HG02973 (cell line): ENCODE measurements at regions not wholly inside any gene's neighbourhood (a gene's known extent, or its start where the extent isn't known, plus 50 kb on each side); places are given as distances from the start of the nearest gene placed in this dataset.
A peak's percentile ranks its signal among the peaks of the same experiment; 100 is the strongest.
"Not testable (repeated sequence)": the region's sequence is repeated elsewhere in the genome, so short reads cannot be mapped to it uniquely, and the experiment has no call there.

Experiments
- ATAC-seq: cut with Tn5 transposase; IDR thresholded peaks from one replicate; pipeline ENCODE4 v1.9.1; 2021; ENCODE audit warnings: moderate library complexity; ENCODE audit not compliant: unreplicated experiment

DNA sequence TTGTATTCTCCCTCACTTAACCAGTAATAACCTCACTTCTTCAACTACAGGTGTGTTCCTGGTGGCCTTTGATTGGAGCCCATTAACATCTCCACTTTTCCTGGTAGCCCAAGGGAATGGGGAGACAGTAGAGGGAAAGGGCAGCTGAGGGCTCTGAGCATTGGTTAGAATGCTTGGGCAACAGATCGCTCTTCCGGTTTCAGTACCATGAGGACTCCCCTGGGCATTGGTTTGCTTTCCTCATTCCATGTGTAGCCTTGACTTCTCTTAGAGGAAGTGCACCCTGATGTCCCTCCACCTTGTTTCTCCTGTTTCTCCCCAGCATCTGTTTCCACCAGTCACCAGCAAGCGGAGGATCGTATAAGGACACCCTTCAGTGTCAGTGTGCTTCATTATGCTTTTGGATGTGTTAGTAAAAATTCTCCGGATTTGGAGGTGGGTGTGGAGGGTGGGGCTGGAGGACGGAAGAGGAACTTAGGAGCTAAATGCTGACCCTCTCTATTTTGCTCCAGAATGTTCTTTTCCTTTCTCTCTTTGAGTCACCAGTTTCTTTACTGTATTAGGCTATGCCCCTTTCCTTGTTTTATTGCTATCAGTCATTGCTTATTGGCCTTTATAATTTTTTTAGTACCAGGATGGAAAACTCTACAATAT lies 50.6 kb upstream of the ZNG1B start:
- ATAC-seq: not testable (repeated sequence)

DNA sequence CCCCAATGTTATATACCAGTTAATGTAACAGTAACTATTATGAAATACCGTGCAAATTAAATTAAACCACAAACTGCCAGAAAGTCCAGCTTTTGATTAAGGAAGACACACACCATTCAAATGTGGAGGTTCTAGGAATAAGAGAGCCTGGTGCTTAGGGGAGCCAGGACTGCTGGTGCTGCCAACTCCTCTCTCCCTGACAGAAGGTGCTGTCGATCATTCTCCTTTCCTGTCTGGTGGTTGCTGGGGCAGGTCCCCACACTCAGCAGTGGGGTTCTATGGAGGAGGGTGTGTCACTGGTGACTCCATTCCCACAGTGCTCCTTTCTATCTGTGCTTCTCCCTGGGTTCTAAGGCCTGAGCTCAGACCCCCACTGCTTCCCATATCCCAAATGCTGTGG lies 57.9 kb upstream of the ZNG1B start:
- not testable (repeated sequence) for ATAC-seq

DNA sequence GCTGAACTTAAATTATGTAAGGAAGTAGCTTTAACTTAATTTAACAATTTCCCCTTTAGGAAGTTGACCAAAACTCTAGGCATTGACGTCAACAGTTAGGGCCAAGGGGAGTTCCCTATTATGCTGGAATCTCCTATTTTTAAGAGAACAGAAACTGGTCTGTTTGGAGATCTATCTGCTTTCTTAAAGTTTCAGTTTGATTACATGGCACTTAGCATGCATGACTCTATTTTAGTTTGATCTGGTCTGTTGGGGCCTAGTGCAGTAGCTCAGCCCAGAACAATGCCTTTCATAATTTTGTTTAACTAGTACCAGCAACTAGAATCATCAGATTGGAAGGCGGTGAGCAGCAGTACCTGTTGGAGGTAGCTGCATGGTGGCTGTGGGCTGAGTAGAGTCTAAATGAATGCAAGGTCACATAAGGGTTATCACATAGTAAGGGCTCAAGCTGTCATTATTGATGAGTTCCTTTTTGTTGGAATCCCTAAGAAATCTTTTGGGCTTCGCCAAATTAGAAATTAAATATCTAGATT lies 60.5 kb upstream of the ZNG1B start:
- peak; percentile 85 for ATAC-seq

DNA sequence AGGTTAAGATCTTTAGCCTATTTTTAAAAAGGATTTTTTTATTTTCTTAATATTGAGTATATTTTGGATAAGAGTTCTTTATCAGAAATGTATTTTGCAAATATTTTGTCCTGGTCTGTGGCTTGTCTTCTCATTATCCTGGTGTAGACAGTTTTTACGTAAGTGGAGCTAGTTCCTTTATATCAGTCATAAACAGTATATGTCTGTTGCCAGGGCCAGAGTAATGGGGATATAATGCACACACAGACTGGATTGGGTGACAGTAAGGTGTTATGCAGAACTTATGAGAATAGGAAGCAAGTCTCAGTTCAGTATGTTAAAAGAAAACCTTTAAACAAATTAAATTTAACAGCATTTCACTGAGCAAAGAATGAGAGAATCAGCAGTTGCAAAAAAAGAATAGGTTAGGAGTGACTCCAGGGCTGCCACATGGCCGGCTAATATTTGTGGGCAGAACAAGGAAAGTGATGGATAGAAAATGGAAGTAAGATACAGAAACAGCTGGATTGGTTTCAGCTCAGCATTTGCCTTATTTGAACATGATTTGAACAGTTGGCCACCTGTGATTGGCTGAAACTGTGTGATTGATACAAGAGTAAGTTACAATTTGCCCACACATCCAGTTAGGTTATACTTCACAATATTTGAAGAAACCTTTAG lies 61.1 kb upstream of the ZNG1B start:
- ATAC-seq: peak; percentile 30

DNA sequence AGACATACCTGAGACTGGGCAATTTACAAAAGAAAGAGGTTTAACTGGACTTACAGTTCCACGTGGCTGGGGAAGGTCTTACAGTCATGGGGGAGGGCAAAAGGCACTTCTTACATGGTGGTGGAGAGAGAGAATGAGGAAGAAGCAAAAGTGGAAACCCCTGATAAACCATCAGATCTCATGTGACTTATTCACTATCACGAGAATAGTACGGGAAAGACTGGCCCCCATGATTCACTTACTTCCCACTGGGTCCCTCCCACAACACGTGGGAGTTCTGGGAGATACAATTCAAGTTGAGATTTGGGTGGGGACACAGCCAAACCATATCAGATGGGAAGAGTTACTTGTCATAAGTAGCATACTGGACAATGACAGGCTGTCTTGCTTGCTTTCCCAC lies 62.6 kb upstream of the ZNG1B start:
- not testable (repeated sequence) for ATAC-seq

DNA sequence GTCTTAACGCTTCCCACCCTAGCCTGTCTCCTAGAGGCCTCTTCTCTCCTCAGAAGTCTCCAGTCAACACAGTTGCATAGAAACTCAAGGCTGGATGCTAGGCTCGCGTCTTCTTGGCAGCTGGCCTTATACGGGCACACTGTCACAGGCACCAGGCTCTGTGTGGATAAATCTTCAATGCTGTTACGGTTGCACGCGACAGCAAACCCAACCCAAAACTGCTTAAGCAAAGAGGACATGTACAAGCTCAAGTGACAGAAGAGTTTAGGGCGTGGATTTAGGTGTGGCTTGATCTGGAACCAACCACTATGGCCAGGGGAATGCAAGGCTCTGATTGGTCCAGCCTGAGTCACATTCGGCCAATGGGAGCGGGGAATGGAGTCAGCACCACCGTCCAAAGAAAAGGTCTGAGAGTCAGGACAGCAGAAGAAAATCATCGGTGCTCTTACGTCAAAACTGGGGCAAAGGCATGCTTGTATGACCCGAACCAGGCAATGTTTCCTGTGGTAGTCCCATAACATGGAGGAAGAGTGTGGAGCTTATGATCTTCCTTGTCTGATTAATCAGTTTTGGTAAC lies 65.1 kb upstream of the ZNG1B start:
- ATAC-seq: not testable (repeated sequence)

DNA sequence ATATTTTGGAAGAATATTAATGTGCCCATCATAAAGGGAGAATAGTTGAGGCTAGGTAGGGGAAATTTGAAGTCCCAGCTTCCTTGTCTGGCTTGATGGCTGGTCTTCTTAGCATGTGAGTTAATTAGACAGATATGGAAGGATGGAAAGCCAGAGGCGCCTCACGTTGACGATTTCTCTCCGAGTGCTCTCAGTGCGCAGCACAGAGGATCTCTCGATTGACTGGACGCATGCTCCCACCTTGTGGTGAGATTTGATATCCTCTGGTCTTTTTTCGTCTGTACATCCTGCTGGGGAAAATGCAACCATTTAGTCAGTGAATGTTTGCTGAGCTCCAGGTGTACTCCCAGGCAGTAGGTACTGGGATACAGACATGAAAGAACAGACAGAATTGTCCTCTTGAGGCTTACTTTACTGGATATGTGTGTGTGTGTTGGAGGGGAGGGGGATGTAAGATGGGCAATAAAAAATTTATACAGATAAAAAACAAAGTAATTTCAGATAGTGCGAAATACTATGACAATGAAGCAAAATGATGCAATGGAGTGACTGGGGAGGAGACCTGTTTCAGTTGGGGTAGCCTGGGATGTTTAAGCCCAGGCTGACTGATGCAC lies 66.9 kb upstream of the ZNG1B start:
- no peak for ATAC-seq

DNA sequence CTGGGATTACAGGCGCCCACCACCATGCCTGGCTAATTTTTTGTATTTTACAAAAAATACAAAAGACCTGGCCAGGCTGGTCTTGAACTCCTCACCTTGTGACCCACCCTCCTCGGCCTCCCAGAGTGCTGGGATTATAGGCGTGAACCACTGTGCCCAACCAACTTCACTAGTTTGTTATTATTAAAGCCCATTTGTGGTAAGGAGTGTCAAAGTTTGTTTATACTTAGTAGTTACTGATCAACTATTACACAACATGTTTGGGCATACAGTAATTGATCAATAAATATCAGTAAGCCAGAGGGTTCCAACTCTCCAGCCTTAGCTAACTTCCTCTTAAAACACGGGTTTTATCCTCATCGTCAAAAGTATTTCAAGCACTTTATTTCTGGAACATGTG lies 67.5 kb upstream of the ZNG1B start:
- no peak for ATAC-seq

DNA sequence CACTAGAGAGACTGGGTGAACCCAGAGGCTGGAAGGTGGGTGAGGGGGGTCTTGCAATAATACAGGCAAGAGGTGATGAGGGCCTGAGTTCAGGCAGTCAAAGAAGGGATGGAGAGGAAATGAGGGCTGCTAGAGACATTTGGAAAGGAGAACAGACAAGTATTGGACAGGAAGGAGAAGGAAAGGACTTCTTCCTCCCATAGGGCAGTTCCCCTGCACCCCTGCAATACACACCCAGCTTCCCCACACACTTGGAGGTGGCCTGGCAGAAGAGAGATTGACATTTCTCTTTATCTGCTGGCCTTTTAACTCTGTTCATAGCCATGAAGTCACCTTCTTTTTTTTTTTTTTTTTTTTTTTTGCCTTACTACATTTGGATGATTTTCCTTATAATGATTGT lies 68.9 kb upstream of the ZNG1B start:
- ATAC-seq: not testable (repeated sequence)

DNA sequence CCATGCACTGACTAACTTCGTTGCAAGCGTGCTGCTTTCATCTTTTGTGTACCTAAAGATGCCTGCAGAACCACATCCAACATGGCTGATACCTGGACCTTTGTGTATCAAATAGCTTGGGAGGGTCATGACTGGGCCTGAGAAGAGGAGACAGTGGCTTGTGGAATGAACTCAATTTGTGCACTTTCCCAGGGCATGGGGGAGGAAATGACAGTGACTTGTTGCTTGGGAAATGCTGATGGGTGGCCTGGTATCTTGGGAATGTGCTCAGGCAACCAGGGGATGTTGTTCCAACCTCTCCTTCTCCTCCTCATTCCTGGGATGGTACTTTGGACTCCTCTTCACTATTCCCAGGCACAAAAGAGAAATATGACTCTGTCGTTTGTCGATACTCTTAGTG lies 70.7 kb upstream of the ZNG1B start:
- not testable (repeated sequence) for ATAC-seq

DNA sequence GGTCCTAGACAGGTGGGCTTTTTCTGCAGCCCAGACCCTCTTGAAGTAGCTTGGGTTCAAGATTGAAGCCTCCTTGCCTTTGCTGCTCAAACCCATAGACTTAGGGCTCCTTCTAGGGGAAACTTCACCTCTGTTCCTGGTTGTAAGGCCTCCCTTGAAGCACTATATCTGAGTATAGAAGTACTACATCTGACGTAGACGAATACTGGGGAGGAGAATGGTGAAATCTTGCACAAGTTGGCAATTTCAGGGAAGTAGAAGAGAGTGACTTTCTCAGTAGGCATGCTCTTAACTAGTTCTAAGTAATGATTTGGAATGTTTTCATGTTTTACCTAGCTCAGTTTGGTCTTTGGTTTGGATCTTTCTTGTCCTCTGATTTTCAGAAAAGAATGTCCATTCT lies 71.7 kb upstream of the ZNG1B start:
- ATAC-seq: not testable (repeated sequence)

DNA sequence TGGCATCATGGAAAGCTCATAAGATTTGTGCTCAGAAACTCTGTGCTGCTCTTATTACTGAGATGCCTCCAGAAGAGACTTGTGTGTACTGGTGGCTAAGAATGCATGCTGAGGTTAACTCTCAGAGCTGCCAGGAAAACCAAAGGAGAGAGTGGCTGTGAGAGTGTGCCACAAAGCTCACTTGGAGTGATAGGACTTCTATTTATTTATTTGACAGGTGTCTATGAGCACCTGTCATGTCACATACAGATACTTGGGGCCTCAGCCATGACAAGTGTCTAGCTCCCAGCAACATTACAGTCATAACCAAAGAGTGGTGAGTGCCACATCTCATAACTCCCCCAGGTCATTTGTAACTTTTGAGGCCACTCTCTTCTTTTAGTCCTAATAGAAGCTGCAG lies 72.2 kb upstream of the ZNG1B start:
- not testable (repeated sequence) for ATAC-seq

DNA sequence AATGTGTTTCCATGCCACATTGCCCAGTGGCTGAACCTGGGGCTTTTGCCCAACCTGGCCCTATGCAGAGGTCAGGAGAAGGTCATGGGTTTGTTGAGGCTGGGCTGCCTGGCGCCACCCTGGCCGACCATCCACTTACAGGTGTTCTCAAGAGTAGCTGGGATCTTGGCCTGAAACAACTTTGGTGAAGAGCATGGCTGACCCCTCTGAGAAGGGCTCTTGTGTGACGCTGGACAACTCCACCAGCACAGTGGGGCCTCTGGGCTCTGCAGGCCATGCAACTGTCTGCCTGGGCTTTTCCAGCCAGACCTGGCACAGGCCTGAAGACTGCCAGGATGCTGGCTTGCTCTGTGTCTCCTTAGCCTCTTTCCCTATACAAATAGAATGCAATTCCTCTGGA lies 76.4 kb upstream of the ZNG1B start:
- ATAC-seq: no peak

DNA sequence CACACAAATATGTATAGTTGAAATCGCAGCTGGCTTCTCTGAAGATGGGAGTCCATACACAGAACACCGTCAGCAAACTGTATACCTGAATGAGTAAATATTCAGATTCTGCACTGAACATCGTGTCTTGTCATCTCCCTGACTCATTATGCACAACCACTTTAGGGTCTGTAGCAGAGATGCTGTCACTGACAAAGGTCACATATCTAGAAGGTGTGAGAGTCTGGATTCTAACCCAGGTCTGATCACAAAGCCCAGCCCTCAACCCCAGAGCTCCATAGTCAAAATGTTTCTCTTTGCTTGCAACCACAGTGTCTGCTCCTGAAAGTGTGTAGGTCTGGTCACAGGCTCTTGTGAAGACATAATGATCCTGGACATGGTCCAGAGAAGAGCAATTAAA lies 78.3 kb upstream of the PAX8 start:
- no peak for ATAC-seq

DNA sequence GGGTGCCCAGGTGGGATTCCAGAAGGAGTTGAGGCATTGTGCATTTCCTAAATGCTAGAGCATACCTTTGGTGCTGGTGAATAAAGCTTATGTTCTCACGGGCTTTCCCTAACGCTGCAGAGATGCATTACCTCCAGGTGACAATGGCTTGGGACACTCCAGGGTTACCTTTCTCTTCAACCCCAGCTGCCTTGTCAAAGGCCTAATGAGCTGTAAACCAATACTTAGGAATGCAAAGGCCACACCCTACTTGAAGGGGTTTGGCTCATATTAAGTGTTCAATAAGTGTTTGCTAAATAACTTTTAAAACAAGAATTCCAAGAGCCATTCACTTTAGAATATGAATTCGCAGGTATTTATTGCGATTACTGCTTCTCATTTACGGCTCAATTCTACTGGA lies 77.6 kb upstream of the PAX8 start:
- not testable (repeated sequence) for ATAC-seq

DNA sequence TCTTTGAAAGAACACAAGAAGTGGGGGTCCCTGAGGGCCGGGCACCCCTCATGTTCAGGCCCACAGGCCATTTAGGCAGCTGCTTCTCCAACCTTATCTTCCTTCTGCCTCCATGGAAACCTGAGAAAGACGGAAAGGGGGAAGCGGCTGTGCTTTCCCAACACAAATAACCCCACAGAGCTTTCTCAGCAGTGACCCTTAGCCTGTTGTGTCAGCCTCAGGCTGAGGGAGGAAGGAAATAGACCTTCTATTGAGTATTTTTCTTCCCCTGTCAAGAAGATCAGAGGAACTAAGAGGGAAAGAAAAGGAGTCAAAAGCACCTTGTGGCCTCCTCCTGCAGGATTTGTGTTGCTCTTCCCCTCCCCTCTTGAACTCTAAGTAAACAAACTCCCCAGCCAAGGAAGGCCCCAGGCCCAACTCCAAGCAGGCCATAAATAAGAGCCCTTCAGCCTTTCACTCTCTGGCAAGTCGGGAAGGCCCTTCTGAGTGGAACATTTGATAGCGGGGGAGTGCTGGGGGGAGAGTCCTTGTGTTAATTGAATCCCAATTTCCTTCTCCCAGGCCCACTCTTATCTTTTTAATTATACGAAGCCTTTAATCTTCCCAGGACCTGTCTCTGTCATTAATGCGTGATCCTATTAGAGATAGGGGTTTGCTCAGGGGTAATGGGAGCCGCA lies 76.8 kb upstream of the PAX8 start:
- ATAC-seq: not testable (repeated sequence)

DNA sequence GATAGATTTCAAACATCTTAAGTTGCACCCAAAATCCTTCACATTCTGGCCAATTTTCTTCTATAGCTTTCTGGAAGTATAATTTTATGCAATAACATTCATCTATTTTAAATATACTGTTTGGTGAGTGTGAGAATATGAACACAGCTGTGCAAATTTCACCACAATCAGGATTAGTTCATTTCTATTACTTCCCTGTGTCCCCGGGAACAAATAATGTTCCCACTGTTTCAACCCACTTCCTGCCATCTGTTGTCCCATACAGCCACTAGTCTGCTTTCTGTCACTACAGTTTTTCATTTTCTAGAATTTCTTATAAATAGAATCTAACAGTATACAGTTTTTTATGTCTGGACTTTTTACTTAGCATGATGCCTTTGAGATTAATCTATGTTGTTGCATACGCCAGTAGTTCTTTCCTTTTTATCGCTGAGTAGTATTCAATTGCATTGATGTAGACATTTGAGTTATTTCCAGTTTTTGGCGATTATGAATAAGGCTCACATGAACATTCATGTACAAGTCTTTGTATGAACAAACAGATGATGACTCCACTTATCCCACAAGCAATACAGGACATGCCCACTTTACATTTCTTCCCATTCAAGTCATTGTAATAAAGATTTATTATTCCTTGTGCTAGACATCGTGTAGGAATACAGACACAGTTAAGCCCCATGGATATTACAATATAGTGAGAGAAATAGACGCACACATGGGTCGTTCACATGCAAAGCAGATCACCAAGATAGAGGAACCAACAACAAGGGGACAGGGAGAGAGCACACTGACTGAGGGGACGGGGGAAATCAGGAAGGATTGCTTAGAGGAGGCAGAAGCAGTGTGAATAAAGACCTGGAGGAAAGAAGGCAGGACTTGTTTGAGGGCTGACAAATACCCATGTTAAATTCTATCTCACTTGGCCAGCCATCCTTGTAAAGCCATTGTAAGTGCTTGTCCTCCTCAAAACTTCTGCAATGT lies 72.9 kb upstream of the PAX8 start:
- ATAC-seq: no peak

DNA sequence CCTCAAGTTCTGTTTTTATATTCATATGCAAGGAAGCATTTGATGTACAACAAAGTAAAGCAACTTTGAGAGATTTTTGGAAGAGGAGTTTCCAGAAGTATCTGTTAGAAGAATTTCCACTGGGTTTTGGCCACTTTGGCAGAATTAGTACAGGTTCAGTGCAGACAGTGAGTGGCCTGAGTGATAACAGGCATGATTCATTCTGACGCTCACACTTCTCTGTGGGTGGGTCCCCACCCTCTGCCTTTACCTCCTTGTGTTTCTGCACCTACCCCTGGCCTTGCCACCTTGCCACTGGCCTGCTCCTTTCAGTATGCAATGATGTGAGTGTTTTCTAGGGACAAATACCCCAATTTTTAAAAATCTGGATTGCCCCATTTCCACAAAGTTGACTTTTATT lies 65.1 kb upstream of the PAX8 start:
- not testable (repeated sequence) for ATAC-seq

DNA sequence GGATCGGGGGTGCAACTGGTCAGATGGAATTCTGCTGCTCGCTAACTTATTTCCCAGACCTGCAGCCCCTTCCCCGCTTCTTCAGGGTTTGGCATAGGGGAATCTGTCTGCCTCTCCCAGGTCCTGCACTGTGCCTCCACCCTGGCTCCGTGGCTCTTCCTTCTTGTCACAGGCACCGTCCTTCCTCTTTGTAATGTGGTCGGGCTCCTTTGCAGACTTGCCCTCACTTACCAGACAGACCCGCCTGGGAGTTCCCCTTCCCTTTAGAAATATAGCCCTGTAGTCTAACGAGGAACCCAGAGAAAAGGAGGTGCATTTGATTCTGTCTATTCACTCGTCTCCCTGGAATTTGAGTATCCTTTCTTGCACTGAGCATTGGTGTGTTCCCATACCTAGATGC lies 63.9 kb upstream of the PAX8 start:
- ATAC-seq: no peak

DNA sequence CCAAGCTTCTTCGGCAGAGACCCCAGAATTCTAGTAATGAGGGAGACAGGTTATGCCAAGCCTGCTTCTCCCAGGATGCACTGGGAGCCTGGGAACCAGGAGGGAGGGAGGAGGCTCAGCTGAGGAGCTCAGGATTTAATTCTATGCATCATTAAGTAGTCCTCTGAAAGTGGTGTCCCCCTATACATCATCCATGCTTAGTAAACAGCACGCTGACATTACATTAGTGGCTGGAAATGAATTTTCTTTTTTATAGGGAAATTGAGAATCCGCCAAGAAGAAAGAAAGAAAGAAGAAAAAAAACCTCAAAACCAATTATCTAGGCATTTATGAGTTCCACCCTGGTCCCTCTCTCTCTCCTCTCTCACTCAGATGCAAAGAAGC lies 63.1 kb upstream of the PAX8 start:
- not testable (repeated sequence) for ATAC-seq
